Activated naive CD8-positive, alpha-beta T cell treated with anti-CD3 and anti-CD28 coated beads for 36 hours (primary cell): ENCODE measurements at regions not wholly inside any gene's neighbourhood (a gene's known extent, or its start where the extent isn't known, plus 50 kb on each side); places are given as distances from the start of the nearest gene placed in this dataset.
"Not testable (repeated sequence)": the region's sequence is repeated elsewhere in the genome, so short reads cannot be mapped to it uniquely, and the experiment has no call there.

ENCODE experiments used
- DNase-seq: peaks from one replicate; pipeline ENCODE4 v3.0.0; 2021
- H3K27ac Mint-ChIP-seq: one replicate; pipeline ENCODE4 v1.8.0; 2022; ENCODE audit warnings: mild to moderate bottlenecking, moderate library complexity, mixed read lengths
- H3K27me3 Mint-ChIP-seq: one replicate; pipeline ENCODE4 v1.8.0; 2022; ENCODE audit warnings: mild to moderate bottlenecking, mixed read lengths
- H3K36me3 Mint-ChIP-seq: one replicate; pipeline ENCODE4 v1.8.0; 2021; ENCODE audit warnings: mild to moderate bottlenecking, mixed read lengths
- H3K4me1 Mint-ChIP-seq: one replicate; pipeline ENCODE4 v1.8.0; 2021; ENCODE audit warnings: mixed read lengths
- H3K4me3 Mint-ChIP-seq: one replicate; pipeline ENCODE4 v1.8.0; 2022; ENCODE audit warnings: mild to moderate bottlenecking, moderate library complexity, mixed read lengths
- H3K9me3 Mint-ChIP-seq: one replicate; pipeline ENCODE4 v1.8.0; 2022; ENCODE audit warnings: mixed read lengths

GRCh38 chr1:98129491-98129890 is 208.7 kb upstream of the DPYD start:
- H3K27me3 Mint-ChIP-seq, result no peaks in the 10 kb centered on the region
- no peaks in the 10 kb centered on the region for H3K36me3 Mint-ChIP-seq
- no peak overlapping the region for H3K27ac Mint-ChIP-seq

GRCh38 chr1:98126740-98127139 is 205.9 kb upstream of the DPYD start:
- Mint-ChIP-seq H3K4me3 (no peak overlapping the region), H3K9me3 (no peaks in the 10 kb centered on the region), H3K27ac (no peak overlapping the region), H3K27me3 (no peaks in the 10 kb centered on the region), H3K36me3 (no peaks in the 10 kb centered on the region), H3K4me1 (no peaks in the 10 kb centered on the region)
- no peak for DNase-seq

More at GRCh38 chr1:98129491-98129890, 208.7 kb upstream of the DPYD start:
- H3K4me3 Mint-ChIP-seq, result no peak overlapping the region
- H3K9me3 Mint-ChIP-seq, result no peaks in the 10 kb centered on the region
- no peak for DNase-seq
- no peaks in the 10 kb centered on the region for H3K4me1 Mint-ChIP-seq

DNA sequence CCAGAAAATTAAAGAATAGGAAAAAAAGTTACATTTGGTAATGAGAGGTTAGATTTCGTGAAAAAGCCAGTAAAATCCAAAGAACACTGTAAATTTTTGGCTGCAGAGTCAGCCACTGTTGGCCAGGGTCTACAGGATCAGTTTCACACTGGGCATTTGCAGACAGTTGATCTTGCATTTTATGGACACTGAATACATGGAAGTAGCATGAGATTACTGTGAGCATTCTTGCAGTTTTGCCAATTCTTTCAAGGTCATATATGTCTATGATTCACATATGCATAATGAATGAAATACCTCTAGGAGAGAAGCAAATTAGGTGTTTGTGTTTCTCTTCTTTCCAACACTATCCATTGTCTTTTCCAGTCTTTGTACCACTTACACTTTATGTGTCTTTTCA is 200.8 kb upstream of the DPYD start:
- no peak overlapping the region for H3K4me3 Mint-ChIP-seq
- H3K36me3 Mint-ChIP-seq, result no peaks in the 10 kb centered on the region
- no peaks in the 10 kb centered on the region for H3K27me3 Mint-ChIP-seq
- no peaks in the 10 kb centered on the region for H3K9me3 Mint-ChIP-seq
- H3K4me1 Mint-ChIP-seq, result no peaks in the 10 kb centered on the region
- H3K27ac Mint-ChIP-seq, result no peak overlapping the region
- no peak for DNase-seq

DNA sequence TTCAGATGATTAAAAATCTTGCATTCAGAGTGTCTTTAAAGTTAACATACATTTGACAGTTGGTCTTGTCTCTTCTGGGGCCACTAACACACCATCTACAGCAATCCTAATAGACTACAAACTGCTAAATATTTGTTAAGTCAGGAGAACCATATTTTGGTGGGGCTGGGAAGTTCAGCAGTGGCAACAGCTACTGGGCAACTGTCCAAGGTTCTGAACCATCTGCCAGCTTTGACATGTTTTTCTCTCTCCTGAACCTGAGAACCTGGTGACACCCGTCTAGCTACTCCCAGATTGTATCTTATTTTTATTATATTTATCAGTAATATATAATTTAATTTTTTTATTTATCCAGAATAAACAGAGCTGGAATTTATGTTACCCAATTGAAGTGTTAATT is 199.0 kb upstream of the DPYD start:
- DNase-seq, result no peak
- H3K9me3 Mint-ChIP-seq, result no peaks in the 10 kb centered on the region
- no peaks in the 10 kb centered on the region for H3K27me3 Mint-ChIP-seq
- H3K27ac Mint-ChIP-seq, result no peak overlapping the region
- no peak overlapping the region for H3K4me3 Mint-ChIP-seq
- H3K4me1 Mint-ChIP-seq, result no peaks in the 10 kb centered on the region
- H3K36me3 Mint-ChIP-seq, result no peaks in the 10 kb centered on the region

DNA sequence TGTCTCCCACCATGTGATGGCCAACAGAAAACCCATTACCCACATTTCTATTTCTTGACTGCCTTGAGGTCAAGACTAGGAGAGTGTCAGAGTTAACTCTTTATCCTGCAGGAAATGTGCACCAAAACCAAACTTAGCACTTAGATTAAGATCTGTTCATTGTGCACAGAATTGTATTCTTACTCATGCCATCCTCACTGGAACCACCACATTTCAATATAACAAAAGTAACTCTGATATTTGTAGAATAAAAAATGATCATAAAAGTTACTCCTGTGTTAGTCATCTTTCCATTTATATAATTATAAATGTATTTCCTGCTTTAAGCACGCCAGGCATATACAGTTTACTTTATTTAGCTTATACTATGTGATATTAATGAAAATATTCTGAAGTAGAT is 193.0 kb upstream of the DPYD start:
- no peaks in the 10 kb centered on the region for H3K4me1 Mint-ChIP-seq

DNA sequence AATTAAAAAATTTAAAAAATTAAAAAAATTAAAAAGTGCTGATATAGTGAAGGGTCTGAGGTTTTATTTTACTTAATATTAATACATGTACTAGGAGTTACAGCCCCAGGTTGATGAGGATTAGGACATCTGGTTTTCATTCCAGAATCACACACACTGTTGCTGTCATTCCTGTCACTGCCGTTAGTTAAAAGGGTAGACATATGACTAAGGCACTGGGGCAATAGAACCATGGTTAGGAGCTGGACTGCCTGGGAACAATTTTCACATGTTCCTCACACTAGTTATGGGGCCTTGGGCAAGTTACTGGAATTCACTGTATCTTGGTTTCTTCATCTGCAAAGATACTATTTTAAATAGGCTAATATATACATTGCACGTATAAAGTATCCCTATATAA is 191.8 kb upstream of the DPYD start:
- Mint-ChIP-seq H3K27me3 (peaks cover 5% of the 10 kb centered on the region), H3K4me3 (no peak overlapping the region), H3K27ac (no peak overlapping the region), H3K4me1 (no peaks in the 10 kb centered on the region), H3K9me3 (peaks cover 9% of the 10 kb centered on the region), H3K36me3 (no peaks in the 10 kb centered on the region)
- no peak for DNase-seq

More for the DNA sequence above, 193.0 kb upstream of the DPYD start:
- peaks cover 5% of the 10 kb centered on the region for H3K27me3 Mint-ChIP-seq
- no peak for DNase-seq
- H3K4me3 Mint-ChIP-seq, result no peak overlapping the region
- no peaks in the 10 kb centered on the region for H3K9me3 Mint-ChIP-seq
- no peak overlapping the region for H3K27ac Mint-ChIP-seq
- no peaks in the 10 kb centered on the region for H3K36me3 Mint-ChIP-seq

DNA sequence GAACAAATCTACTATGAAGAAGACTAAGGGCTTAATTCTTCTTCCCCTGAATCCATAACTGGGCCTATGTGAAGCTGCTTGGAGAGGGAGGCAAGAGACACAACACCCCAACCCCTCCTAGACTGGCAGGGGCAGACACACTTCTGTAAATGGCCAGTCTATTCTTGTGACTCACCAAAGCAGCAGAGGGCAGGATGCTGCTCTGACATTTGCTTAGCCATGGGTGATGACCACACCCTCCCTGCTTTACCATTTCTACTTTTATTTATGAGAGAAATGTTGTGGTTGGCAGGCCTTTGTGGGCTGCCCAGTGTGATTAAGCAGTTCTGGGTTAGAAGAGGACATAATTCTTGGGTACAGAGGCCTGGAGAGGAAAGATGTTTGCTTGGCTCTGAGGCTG is 189.8 kb upstream of the DPYD start:
- Mint-ChIP-seq H3K36me3 (no peaks in the 10 kb centered on the region), H3K27me3 (peaks cover 5% of the 10 kb centered on the region), H3K4me1 (no peaks in the 10 kb centered on the region), H3K4me3 (no peak overlapping the region), H3K27ac (no peak overlapping the region), H3K9me3 (peaks cover 19% of the 10 kb centered on the region)
- no peak for DNase-seq

GRCh38 chr1:98108378-98108777 is 187.5 kb upstream of the DPYD start:
- H3K4me3 Mint-ChIP-seq, H3K27me3 Mint-ChIP-seq, DNase-seq, H3K4me1 Mint-ChIP-seq, H3K27ac Mint-ChIP-seq, H3K36me3 Mint-ChIP-seq: not testable (repeated sequence)
- peaks cover 19% of the 10 kb centered on the region for H3K9me3 Mint-ChIP-seq

DNA sequence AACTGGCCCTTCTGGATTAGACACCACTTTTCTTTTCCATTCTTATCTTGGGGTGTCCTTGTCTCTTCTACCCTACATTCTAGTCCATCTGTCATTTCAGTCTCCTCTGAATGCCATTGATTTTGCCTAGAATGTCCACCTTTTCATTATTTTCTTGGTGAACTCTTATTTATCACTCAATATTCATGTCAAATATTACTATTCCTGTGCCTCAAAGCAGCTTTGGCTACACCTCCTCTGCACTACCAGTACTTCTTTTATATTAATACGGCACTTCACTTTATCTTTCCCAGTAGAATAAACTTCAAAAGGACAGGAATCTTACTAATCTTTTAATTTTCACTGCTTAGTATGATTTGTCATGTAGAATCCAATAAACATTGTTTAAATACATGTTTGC is 186.4 kb upstream of the DPYD start:
- H3K27me3 Mint-ChIP-seq, result peaks cover 5% of the 10 kb centered on the region
- no peaks in the 10 kb centered on the region for H3K36me3 Mint-ChIP-seq
- DNase-seq, result no peak
- H3K4me3 Mint-ChIP-seq, result no peak overlapping the region
- H3K27ac Mint-ChIP-seq, result no peak overlapping the region
- peaks cover 19% of the 10 kb centered on the region for H3K9me3 Mint-ChIP-seq
- H3K4me1 Mint-ChIP-seq, result no peaks in the 10 kb centered on the region

DNA sequence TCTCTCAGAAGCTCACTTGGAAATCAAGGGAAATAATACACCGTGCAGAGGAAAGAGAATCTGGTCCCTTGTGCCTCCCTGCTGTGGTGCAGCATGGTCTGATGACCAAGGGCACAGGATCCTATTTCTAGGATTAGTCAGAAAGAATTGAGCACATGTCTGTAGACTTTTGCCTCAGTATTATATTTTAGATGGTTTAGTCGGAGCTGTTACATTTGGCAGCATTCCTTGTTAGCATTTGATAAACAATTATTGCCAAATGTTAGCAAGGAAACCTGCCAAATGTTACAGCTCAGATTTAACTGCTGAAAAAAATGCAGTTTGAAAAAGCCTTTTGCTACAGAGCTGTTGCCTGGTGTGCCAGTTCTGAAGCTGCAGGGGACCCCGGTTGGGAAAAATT is 183.5 kb upstream of the DPYD start:
- H3K27me3 Mint-ChIP-seq, result no peaks in the 10 kb centered on the region
- H3K4me3 Mint-ChIP-seq, result no peak overlapping the region
- H3K9me3 Mint-ChIP-seq, result peaks cover 19% of the 10 kb centered on the region
- H3K27ac Mint-ChIP-seq, result no peak overlapping the region
- H3K36me3 Mint-ChIP-seq, result no peaks in the 10 kb centered on the region
- no peaks in the 10 kb centered on the region for H3K4me1 Mint-ChIP-seq
- DNase-seq, result no peak

GRCh38 chr1:98103617-98104285 is 182.9 kb upstream of the DPYD start:
- no peaks in the 10 kb centered on the region for H3K4me1 Mint-ChIP-seq
- H3K27me3 Mint-ChIP-seq, result no peaks in the 10 kb centered on the region
- H3K36me3 Mint-ChIP-seq, result no peaks in the 10 kb centered on the region
- H3K27ac Mint-ChIP-seq, result no peak overlapping the region
- DNase-seq, result no peak
- no peak overlapping the region for H3K4me3 Mint-ChIP-seq
- H3K9me3 Mint-ChIP-seq, result peaks cover 19% of the 10 kb centered on the region

- Mint-ChIP-seq H3K27me3 (no peaks in the 10 kb centered on the region), H3K9me3 (peaks cover 9% of the 10 kb centered on the region), H3K27ac (no peak overlapping the region), H3K4me3 (no peak overlapping the region), H3K4me1 (no peaks in the 10 kb centered on the region), H3K36me3 (no peaks in the 10 kb centered on the region)
- DNase-seq, result no peak
Measured at GRCh38 chr1:98102345-98103030, 181.7 kb upstream of the DPYD start.

GRCh38 chr1:98101364-98101763 is 180.5 kb upstream of the DPYD start:
- no peaks in the 10 kb centered on the region for H3K27me3 Mint-ChIP-seq
- peaks cover 1% of the 10 kb centered on the region for H3K9me3 Mint-ChIP-seq
- no peak overlapping the region for H3K27ac Mint-ChIP-seq
- H3K4me1 Mint-ChIP-seq, result no peaks in the 10 kb centered on the region
- H3K36me3 Mint-ChIP-seq, result no peaks in the 10 kb centered on the region
- H3K4me3 Mint-ChIP-seq, result no peak overlapping the region
- no peak for DNase-seq

- Mint-ChIP-seq H3K4me3 (no peak overlapping the region), H3K9me3 (no peaks in the 10 kb centered on the region), H3K36me3 (no peaks in the 10 kb centered on the region), H3K27ac (no peak overlapping the region), H3K4me1 (no peaks in the 10 kb centered on the region), H3K27me3 (no peaks in the 10 kb centered on the region)
- DNase-seq, result no peak
Measured at GRCh38 chr1:98099501-98099900, 178.7 kb upstream of the DPYD start.

DNA sequence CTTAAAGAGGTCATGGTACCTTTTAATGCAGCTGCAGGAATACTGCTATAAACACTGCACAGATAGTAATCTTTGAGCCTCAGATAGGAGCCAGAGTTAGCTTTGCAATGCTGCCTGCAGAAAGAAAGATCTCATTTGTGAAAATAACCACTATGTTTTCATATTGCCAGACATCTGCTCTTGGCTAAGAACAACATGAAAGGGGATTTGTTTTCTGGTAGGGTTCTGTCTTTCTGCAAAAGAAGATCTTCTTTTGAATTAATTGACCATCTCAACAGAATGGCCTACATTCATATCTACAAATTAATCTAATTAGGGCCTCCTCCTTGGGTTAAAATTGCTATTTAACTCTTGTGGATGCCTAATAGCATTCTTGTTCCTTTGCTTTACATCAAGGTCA is 177.6 kb upstream of the DPYD start:
- H3K4me3 Mint-ChIP-seq, result no peak overlapping the region
- no peak for DNase-seq
- H3K27me3 Mint-ChIP-seq, result no peaks in the 10 kb centered on the region
- no peaks in the 10 kb centered on the region for H3K9me3 Mint-ChIP-seq
- no peaks in the 10 kb centered on the region for H3K36me3 Mint-ChIP-seq
- no peaks in the 10 kb centered on the region for H3K4me1 Mint-ChIP-seq
- no peak overlapping the region for H3K27ac Mint-ChIP-seq

DNA sequence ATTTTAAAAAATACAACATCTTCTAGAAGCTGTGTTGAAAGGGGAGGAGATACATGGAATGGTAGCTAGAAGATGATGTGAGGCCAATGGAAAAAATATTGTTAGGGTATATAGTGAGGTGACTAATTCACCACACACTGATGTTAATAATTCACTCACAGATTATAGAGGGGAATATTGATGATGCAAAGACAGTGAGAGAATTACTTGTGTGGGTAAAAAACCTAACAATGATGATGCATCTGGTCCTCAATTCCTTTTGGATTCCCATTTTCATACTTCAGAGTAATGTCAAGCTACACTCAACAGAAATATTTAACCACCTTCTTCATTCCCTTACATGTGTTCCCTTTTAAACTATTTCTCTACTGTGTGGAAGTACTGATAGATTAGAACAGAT is 169.5 kb upstream of the DPYD start:
- Mint-ChIP-seq H3K4me1 (no peaks in the 10 kb centered on the region), H3K36me3 (no peaks in the 10 kb centered on the region), H3K27me3 (no peaks in the 10 kb centered on the region), H3K27ac (no peak overlapping the region), H3K4me3 (no peak overlapping the region), H3K9me3 (no peaks in the 10 kb centered on the region)
- no peak for DNase-seq
